Neuronal stem cell (in vitro differentiated cells): ENCODE measurements at regions not wholly inside any gene's neighbourhood (a gene's known extent, or its start where the extent isn't known, plus 50 kb on each side); places are given as distances from the start of the nearest gene placed in this dataset.

ENCODE experiments used
- DNase-seq: peaks from one replicate; pipeline ENCODE4 v3.0.0-alpha.2; 2013; ENCODE audit warnings: low spot score
- H2AFZ ChIP-seq: one replicate; pipeline ENCODE4 v1.6.1; 2013; ENCODE audit warnings: mild to moderate bottlenecking, low read length, inconsistent platforms
- H2AK5ac ChIP-seq: 2 replicates; pipeline ENCODE4 v1.6.1; 2013; ENCODE audit warnings: low read depth, mild to moderate bottlenecking, inconsistent platforms, low read length, moderate library complexity, mixed read lengths
- H2BK120ac ChIP-seq: 2 replicates; pipeline ENCODE4 v1.6.1; 2013; ENCODE audit warnings: low read depth, mild to moderate bottlenecking, inconsistent platforms, low read length, moderate library complexity, mixed read lengths
- H2BK12ac ChIP-seq: one replicate; pipeline ENCODE4 v1.6.1; 2013; ENCODE audit warnings: low read length, inconsistent platforms
- H2BK15ac ChIP-seq: 2 replicates; pipeline ENCODE4 v1.6.1; 2013; ENCODE audit warnings: mild to moderate bottlenecking, low read length, inconsistent platforms, mixed read lengths
- H2BK5ac ChIP-seq: one replicate; pipeline ENCODE4 v1.6.1; 2013; ENCODE audit warnings: inconsistent platforms, mild to moderate bottlenecking, low read length, moderate library complexity
- H3K14ac ChIP-seq: one replicate; pipeline ENCODE4 v1.6.1; 2013; ENCODE audit warnings: low read length, inconsistent platforms
- H3K18ac ChIP-seq: 2 replicates; pipeline ENCODE4 v1.6.1; 2013; ENCODE audit warnings: low read length, inconsistent platforms
- H3K23ac ChIP-seq: 2 replicates; pipeline ENCODE4 v1.6.1; 2013; ENCODE audit warnings: low read depth, mild to moderate bottlenecking, mixed read lengths, low read length, inconsistent platforms; ENCODE audit not compliant: poor library complexity
- H3K27ac ChIP-seq: replicated peaks from 3 replicates; pipeline ENCODE4 v1.5.1; 2013; ENCODE audit warnings: low read length, inconsistent platforms
- H3K27me3 ChIP-seq, 3 experiments: 2 replicates each; pipeline ENCODE4 v1.6.1; 2013; ENCODE audit warnings: low read length in 3 of 3, mild to moderate bottlenecking in 2 of 3, inconsistent platforms in 1 of 3, low read depth in 1 of 3, mixed read lengths in 1 of 3, moderate library complexity in 1 of 3; ENCODE audit not compliant: control insufficient read depth in 3 of 3, insufficient read depth in 3 of 3
- H3K36me3 ChIP-seq, 2 donors: replicated peaks in 1 of 2; 2 replicates each; pipeline ENCODE4 v1.6.1; 2013; ENCODE audit warnings: low read length in 2 of 2; ENCODE audit not compliant: control insufficient read depth in 2 of 2, insufficient read depth in 2 of 2
- H3K4ac ChIP-seq: 2 replicates; pipeline ENCODE4 v1.6.1; 2013; ENCODE audit warnings: inconsistent platforms, mild to moderate bottlenecking, low read length, moderate library complexity
- H3K4me1 ChIP-seq, 2 donors: 1 replicate in 1 of 2; 2 replicates in 1 of 2; pipeline ENCODE4 v1.6.1; 2013; ENCODE audit warnings: low read length in 2 of 2, low read depth in 1 of 2; ENCODE audit not compliant: control insufficient read depth in 2 of 2, insufficient read depth in 1 of 2
- H3K4me2 ChIP-seq: one replicate; pipeline ENCODE4 v1.6.1; 2013; ENCODE audit warnings: mild to moderate bottlenecking, low read length, inconsistent platforms; ENCODE audit not compliant: insufficient read depth, poor library complexity, severe bottlenecking
- H3K4me3 ChIP-seq, 2 donors: 2 replicates each; pipeline ENCODE4 v1.5.1; 2013; ENCODE audit warnings: low read length in 2 of 2, mild to moderate bottlenecking in 2 of 2, inconsistent platforms in 1 of 2, moderate library complexity in 1 of 2
- H3K79me1 ChIP-seq: one replicate; pipeline ENCODE4 v1.6.1; 2013; ENCODE audit warnings: low read depth, mild to moderate bottlenecking, inconsistent platforms, low read length, moderate library complexity
- H3K9ac ChIP-seq: one replicate; pipeline ENCODE4 v1.6.1; 2013; ENCODE audit warnings: mild to moderate bottlenecking, low read depth, low read length, inconsistent platforms; ENCODE audit not compliant: poor library complexity
- H3K9me3 ChIP-seq, 2 donors: replicated peaks in 1 of 2; 2 replicates each; pipeline versions ENCODE3 to v1.6.1; 2013; ENCODE audit warnings: low read length in 2 of 2, mild to moderate bottlenecking in 2 of 2, inconsistent platforms in 1 of 2, low read depth in 1 of 2, mixed read lengths in 1 of 2, moderate library complexity in 1 of 2; ENCODE audit not compliant: control insufficient read depth in 2 of 2, insufficient read depth in 1 of 2
- H4K8ac ChIP-seq: one replicate; pipeline ENCODE4 v1.6.1; 2013; ENCODE audit warnings: low read depth, mild to moderate bottlenecking, inconsistent platforms, low read length, moderate library complexity
- H4K91ac ChIP-seq: one replicate; pipeline ENCODE4 v1.6.1; 2013; ENCODE audit warnings: low read length, low read depth, mild to moderate bottlenecking, inconsistent platforms; ENCODE audit not compliant: poor library complexity
- WGBS, 2 donors: extraction: QIAGEN DNeasy Blood & Tissue Kit; methylation state at CpG; one replicate each; pipeline ENCODE4 v1.1.7; 2013; ENCODE audit warnings: missing lambda C conversion rate in 2 of 2, mixed read lengths in 1 of 2; ENCODE audit not compliant: insufficient read length in 2 of 2, insufficient replicate concordance in 1 of 2; ENCODE audit errors: extremely low coverage in 2 of 2; 5-methylcytosine and 5-hydroxymethylcytosine counted together

DNA sequence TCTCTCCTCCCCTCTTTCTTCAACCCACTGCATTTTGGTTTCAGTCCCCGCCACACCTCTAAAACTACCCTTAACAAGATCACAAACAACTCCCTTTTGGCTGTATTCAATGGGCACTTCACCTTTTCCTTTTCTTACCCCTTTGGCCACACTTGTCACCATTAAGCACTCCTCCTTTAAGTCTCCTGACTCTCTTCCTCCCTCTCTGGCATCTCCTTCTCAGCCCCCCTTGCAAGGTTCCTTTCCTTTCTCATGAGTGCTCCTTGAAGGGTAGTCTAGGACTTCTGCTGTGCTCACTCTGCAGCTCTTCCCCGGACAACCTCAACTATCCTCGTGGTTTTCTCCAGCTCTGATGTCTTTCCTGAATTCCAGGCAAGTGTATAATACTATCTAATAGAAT, 103.7 kb downstream of the RPL22L1 start:
- Histone ChIP-seq H3K27ac (no peak overlapping the region), H4K91ac (no peak overlapping the region), H3K4me1 (no peaks in the 10 kb centered on the region), H2AK5ac (no peak overlapping the region), H3K9me3 (no peaks in the 10 kb centered on the region), H3K4ac (no peak overlapping the region), H3K18ac (no peak overlapping the region), H2AFZ (no peak overlapping the region), H3K14ac (no peak overlapping the region), H2BK5ac (no peak overlapping the region), H2BK120ac (no peak overlapping the region), H3K79me1 (no peaks in the 10 kb centered on the region), H3K23ac (no peak overlapping the region), H2BK15ac (no peak overlapping the region), H3K36me3 (no peaks in the 10 kb centered on the region), H3K27me3 (no peaks in the 10 kb centered on the region), H3K4me2 (no peak overlapping the region), H2BK12ac (no peak overlapping the region), H4K8ac (no peak overlapping the region), H3K9ac (no peak overlapping the region), H3K4me3 (no peak overlapping the region)
- DNase-seq = no peak
- no CpG with 5 or more reads among the region's 3 CpGs for WGBS, 2 donors

DNA sequence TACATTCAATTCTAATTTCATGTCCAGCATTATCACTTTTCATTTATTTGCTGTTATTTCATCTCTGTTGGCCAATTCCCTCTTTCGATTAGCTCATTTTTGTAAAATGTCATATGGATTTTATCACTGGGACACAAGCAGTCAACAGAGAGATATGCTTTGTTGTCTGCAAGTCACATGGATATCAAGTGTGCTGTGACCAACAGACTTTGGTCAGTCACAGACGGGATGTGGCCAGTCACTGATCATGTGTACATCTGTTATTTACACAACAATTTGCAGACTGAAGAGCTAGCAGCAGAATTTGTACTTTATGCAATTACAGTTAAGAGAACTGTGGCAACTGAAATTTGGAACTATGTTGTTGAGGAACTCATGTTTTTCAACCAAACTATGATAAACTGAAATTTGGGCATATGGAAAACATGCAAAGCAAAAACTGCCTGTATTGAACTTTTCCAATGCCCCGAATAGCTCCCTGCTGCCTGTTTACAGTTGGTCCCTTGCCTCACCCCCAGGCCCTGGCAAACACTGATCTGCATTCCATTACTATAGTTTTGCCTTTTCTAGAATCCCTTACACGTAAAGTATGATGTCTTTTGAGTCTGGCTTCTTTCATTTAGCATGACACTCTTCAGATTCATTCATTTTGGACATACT, 104.4 kb downstream of the RPL22L1 start:
- no peaks in the 10 kb centered on the region for H3K79me1 ChIP-seq
- H3K23ac ChIP-seq = no peak overlapping the region
- H2AK5ac ChIP-seq = no peak overlapping the region
- no peak overlapping the region for H4K8ac ChIP-seq
- H3K4me2 ChIP-seq = no peak overlapping the region
- no peak overlapping the region for H3K14ac ChIP-seq
- no peak overlapping the region for H3K4ac ChIP-seq
- H2BK12ac ChIP-seq = no peak overlapping the region
- no peaks in the 10 kb centered on the region for H3K27me3 ChIP-seq
- no peaks in the 10 kb centered on the region for H3K36me3 ChIP-seq
- H2BK120ac ChIP-seq = no peak overlapping the region
- H3K4me1 ChIP-seq = no peaks in the 10 kb centered on the region
- no peak overlapping the region for H2AFZ ChIP-seq
- DNase-seq = no peak
- no peak overlapping the region for H3K9ac ChIP-seq
- no peak overlapping the region for H2BK15ac ChIP-seq
- no peak overlapping the region for H3K27ac ChIP-seq
- WGBS, 2 donors = no CpG with 5 or more reads among the region's 4 CpGs
- no peak overlapping the region for H4K91ac ChIP-seq
- no peaks in the 10 kb centered on the region for H3K9me3 ChIP-seq
- H2BK5ac ChIP-seq = no peak overlapping the region
- H3K4me3 ChIP-seq = no peak overlapping the region
- H3K18ac ChIP-seq = no peak overlapping the region

DNA sequence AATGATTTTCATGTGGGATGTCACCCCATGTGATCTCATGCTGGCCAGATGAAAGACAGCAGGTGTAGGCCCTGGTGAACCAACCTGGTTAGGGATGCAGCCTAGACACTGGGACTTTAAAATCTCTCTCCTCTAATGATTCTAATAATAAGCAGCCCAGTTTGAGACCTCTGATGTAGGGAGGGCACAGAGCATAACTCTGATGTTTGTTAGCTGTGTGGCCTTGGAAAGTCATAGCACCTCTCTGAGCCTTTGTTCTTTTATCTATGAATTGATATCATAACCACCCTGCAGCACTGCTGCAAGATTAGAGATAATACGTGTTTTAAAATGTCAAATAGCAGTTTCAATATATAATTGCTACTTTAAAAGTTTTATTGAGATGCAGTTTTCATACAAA, 106.0 kb downstream of the RPL22L1 start:
- Histone ChIP-seq H3K4me2 (no peak overlapping the region), H2BK12ac (no peak overlapping the region), H3K4ac (no peak overlapping the region), H3K14ac (no peak overlapping the region), H3K4me1 (no peaks in the 10 kb centered on the region), H2BK120ac (no peak overlapping the region), H3K9me3 (no peaks in the 10 kb centered on the region), H3K9ac (no peak overlapping the region), H3K23ac (no peak overlapping the region), H4K8ac (no peak overlapping the region), H3K4me3 (no peak overlapping the region), H2AK5ac (no peak overlapping the region), H3K18ac (no peak overlapping the region), H3K79me1 (no peaks in the 10 kb centered on the region), H3K36me3 (no peaks in the 10 kb centered on the region), H4K91ac (no peak overlapping the region), H2BK5ac (no peak overlapping the region), H3K27ac (no peak overlapping the region), H3K27me3 (no peaks in the 10 kb centered on the region), H2BK15ac (no peak overlapping the region), H2AFZ (no peak overlapping the region)
- no peak for DNase-seq
- no CpG with 5 or more reads among the region's 1 CpG for WGBS, 2 donors

DNA sequence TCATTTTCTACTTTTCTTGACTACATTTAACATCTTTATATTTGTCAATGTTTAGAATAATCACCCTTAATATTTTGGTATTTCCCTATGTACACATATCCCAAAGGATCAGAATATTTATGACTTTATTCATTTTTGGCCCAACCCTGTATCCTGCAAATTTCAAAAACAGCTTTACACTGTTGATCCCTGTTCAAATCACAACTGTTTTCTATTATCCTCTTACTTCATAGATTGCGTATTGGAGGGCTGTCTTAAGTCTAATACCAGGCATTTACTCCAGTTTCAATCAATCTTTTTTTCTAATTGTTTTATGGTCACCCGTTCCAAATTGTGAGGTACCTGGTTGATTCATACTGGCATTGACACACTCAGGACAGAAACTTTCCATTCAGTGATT, 107.9 kb downstream of the RPL22L1 start:
- no peak overlapping the region for H2AFZ ChIP-seq
- H3K79me1 ChIP-seq = no peaks in the 10 kb centered on the region
- no peak overlapping the region for H3K27ac ChIP-seq
- no peaks in the 10 kb centered on the region for H3K9me3 ChIP-seq
- no peak overlapping the region for H3K18ac ChIP-seq
- no peaks in the 10 kb centered on the region for H3K4me1 ChIP-seq
- no peak overlapping the region for H4K8ac ChIP-seq
- no peak overlapping the region for H3K4ac ChIP-seq
- no peak overlapping the region for H2AK5ac ChIP-seq
- no peak overlapping the region for H4K91ac ChIP-seq
- H3K23ac ChIP-seq = no peak overlapping the region
- WGBS, 2 donors = no CpG with 5 or more reads among the region's 2 CpGs
- H3K27me3 ChIP-seq = no peaks in the 10 kb centered on the region
- H3K36me3 ChIP-seq = no peaks in the 10 kb centered on the region
- DNase-seq = no peak
- no peak overlapping the region for H2BK120ac ChIP-seq
- no peak overlapping the region for H3K4me2 ChIP-seq
- H3K4me3 ChIP-seq = no peak overlapping the region
- H3K9ac ChIP-seq = no peak overlapping the region
- no peak overlapping the region for H2BK15ac ChIP-seq
- H2BK12ac ChIP-seq = no peak overlapping the region
- H3K14ac ChIP-seq = no peak overlapping the region
- no peak overlapping the region for H2BK5ac ChIP-seq
